D721Med (cell line): ENCODE measurements at regions not wholly inside any gene's neighbourhood (a gene's known extent, or its start where the extent isn't known, plus 50 kb on each side); places are given as distances from the start of the nearest gene placed in this dataset.

Source experiments
- DNase-seq: peaks from one replicate; pipeline ENCODE4 v3.0.0; 2011; ENCODE audit warnings: low spot score; ENCODE audit not compliant: insufficient read length
- FAIRE-seq: peaks from 2 replicates; lab custom pipeline; 2011; peaks lifted over from hg19 to GRCh38; lab: Jason Lieb, UNC
- TF ChIP-seq, protein P1 (sequence below): IDR thresholded peaks from 2 replicates; pipeline ENCODE4 v1.5.1; 2012; ENCODE audit warnings: mild to moderate bottlenecking, control low read depth; ENCODE audit not compliant: insufficient read depth; ENCODE audit errors: missing control alignments

DNA sequence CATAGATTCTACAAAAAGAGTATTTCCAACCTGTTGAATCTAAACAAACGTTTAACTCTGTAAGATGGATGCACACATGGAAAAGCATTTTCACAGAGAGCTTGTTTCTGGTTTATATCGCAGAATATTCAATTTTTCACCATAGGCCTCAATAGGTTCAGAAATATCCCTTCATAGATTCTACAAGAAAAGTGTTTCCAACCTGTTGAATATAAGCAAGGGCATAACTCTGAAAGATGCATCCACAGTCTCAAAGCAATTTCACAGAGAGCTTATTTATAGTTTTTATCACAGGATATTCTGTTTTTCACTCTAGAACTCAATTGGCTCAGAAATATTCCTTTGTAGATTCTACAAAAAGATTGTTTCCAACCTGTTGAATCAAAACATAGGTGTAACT is 1483.6 kb downstream of the UQCRFS1 start:
- FAIRE-seq: no peak
- TF ChIP-seq, protein P1, sequence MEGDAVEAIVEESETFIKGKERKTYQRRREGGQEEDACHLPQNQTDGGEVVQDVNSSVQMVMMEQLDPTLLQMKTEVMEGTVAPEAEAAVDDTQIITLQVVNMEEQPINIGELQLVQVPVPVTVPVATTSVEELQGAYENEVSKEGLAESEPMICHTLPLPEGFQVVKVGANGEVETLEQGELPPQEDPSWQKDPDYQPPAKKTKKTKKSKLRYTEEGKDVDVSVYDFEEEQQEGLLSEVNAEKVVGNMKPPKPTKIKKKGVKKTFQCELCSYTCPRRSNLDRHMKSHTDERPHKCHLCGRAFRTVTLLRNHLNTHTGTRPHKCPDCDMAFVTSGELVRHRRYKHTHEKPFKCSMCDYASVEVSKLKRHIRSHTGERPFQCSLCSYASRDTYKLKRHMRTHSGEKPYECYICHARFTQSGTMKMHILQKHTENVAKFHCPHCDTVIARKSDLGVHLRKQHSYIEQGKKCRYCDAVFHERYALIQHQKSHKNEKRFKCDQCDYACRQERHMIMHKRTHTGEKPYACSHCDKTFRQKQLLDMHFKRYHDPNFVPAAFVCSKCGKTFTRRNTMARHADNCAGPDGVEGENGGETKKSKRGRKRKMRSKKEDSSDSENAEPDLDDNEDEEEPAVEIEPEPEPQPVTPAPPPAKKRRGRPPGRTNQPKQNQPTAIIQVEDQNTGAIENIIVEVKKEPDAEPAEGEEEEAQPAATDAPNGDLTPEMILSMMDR: no peak
- DNase-seq: no peak

DNA sequence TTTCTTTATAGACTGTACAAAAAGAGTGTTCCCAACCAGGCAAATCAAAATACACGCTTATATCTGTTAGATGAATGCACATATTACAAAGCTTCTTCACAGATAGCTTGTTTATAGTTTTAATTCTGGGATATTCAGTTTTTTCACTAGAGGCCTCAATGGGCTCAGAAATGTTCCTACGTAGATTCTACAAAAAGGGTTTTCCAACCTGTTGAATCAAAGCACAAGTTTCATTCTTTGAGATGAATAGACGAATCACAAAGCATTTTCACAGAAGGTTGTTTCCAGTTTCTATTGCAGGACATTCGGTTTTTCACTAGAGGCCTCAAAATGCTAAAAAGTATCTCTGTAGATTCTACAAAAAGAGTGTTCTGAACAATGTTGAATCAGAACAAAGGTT is 1490.3 kb downstream of the UQCRFS1 start:
- no peak for DNase-seq
- TF ChIP-seq, protein P1: no peak
- no peak for FAIRE-seq

- FAIRE-seq: no peak
- DNase-seq: no peak
- TF ChIP-seq, protein P1: no peak
Observed at GRCh38 chr19:27720155-27720554, 1492.8 kb downstream of the UQCRFS1 start.

DNA sequence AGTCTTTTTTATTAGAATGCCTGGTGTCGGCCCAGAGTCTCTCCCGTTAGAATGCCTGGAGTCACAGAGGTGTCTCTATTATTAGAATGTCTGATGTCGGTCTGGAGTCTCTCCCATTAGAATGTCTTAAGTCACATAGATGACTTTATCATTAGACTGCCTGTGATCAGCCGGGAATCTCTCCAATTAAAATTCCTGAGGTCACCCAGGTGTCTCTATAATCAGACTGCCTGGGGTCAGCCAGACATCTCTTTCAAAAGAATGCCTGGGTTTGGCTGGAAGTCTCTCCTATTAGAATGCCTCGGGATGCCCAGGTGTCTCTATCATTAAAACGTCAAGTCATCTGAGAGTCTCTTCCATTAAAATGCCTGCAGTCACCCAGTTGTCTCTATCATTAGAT is 1493.9 kb downstream of the UQCRFS1 start:
- no peak for DNase-seq
- TF ChIP-seq, protein P1: no peak
- no peak for FAIRE-seq

DNA sequence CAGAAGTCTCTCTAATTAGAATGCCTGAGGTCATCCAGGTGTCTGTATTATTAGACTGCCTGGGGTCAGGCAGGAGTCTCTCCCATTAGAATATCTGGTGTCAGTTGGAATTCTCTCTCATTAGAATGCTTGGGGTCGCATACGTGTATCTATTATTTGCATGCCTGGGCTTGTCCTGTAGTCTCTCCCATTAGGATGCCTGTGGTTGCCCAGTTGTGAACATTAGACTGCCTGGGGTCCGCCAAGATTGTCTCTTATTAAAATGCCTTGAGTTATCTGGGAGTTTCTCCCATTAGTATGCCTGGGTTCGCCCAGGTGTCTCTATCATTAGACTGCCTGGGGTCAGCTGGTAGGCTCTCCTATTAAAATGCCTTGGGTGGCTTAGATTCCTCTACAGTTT is 1494.7 kb downstream of the UQCRFS1 start:
- TF ChIP-seq, protein P1: no peak
- DNase-seq (no peak), FAIRE-seq (no peak)

DNA sequence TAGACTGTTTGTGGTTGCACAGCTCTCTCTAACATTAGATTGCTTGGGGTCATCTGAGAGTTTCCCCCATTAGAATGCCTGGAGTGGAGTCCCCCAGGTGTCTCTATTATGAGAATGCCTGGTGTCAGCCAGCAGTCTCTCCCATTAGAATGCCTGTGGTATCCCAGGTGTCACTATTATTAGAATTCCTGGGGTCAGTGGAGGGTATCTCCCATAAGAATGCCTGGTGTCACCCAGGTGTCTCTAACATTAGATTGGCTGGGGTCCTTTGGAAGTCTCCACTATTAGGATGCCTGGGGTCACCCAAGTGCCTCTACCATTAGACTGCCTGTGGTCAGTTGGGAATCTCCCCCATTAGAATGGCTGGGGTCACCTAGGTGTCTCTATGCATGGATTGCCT is 1495.1 kb downstream of the UQCRFS1 start:
- DNase-seq (no peak), FAIRE-seq (no peak)
- TF ChIP-seq, protein P1: no peak

GRCh38 chr19:27716922-27717321 is 1496.0 kb downstream of the UQCRFS1 start:
- DNase-seq (no peak), FAIRE-seq (no peak)
- TF ChIP-seq, protein P1: no peak
